DOHH2 (cell line): ENCODE measurements at regions not wholly inside any gene's neighbourhood (a gene's known extent, or its start where the extent isn't known, plus 50 kb on each side); places are given as distances from the start of the nearest gene placed in this dataset.

Experiments used
- H3F3A ChIP-seq: fragments of 200-600 bp; sonication (generic), shearing (Covaris generic); 2 replicates; pipeline ENCODE4 v1.6.0; 2016; ENCODE audit warnings: antibody characterized with exemption, mild to moderate bottlenecking; ENCODE audit not compliant: control insufficient read depth, insufficient read depth
- H3K27ac ChIP-seq: fragments of 200-600 bp; sonication (generic); 2 replicates; pipeline ENCODE4 v1.5.1; 2014; ENCODE audit warnings: low read depth, mild to moderate bottlenecking, low read length, moderate library complexity
- H3K27me3 ChIP-seq: fragments of 200-600 bp; sonication (generic); 2 replicates; pipeline ENCODE4 v1.6.1; 2014; ENCODE audit warnings: mild to moderate bottlenecking, low read length, mixed read lengths; ENCODE audit not compliant: control insufficient read depth
- H3K36me3 ChIP-seq: fragments of 200-600 bp; sonication (generic); 2 replicates; pipeline ENCODE4 v1.6.1; 2014; ENCODE audit warnings: mild to moderate bottlenecking, low read length, moderate library complexity, mixed read lengths; ENCODE audit not compliant: control insufficient read depth
- H3K4me1 ChIP-seq: fragments of 200-600 bp; sonication (generic); 2 replicates; pipeline ENCODE4 v1.6.1; 2014; ENCODE audit warnings: mild to moderate bottlenecking, low read length, mixed read lengths; ENCODE audit not compliant: control insufficient read depth
- H3K4me2 ChIP-seq: fragments of 200-600 bp; sonication (generic); 2 replicates; pipeline ENCODE4 v1.6.0; 2014; ENCODE audit warnings: mild to moderate bottlenecking, low read length, moderate library complexity
- H3K4me3 ChIP-seq: fragments of 200-600 bp; sonication (generic); 2 replicates; pipeline ENCODE4 v1.5.1; 2014; ENCODE audit warnings: mild to moderate bottlenecking, low read length, mixed read lengths
- H3K79me2 ChIP-seq: fragments of 200-600 bp; sonication (generic); 2 replicates; pipeline ENCODE4 v1.6.1; 2014; ENCODE audit warnings: mild to moderate bottlenecking, low read length, mixed read lengths; ENCODE audit not compliant: control insufficient read depth
- H3K9me2 ChIP-seq: fragments of 200-600 bp; sonication (generic); replicated peaks from 2 replicates; pipeline ENCODE4 v1.6.1; 2014; ENCODE audit warnings: mild to moderate bottlenecking, low read length, mixed read lengths; ENCODE audit not compliant: control insufficient read depth
- H3K9me3 ChIP-seq: fragments of 200-600 bp; sonication (generic); 2 replicates; pipeline ENCODE4 v1.6.1; 2014; ENCODE audit warnings: antibody characterized with exemption, low read length, mixed read lengths; ENCODE audit not compliant: control insufficient read depth, insufficient read depth
- H4K20me1 ChIP-seq: fragments of 200-600 bp; sonication (generic); 2 replicates; pipeline ENCODE4 v1.6.0; 2014; ENCODE audit warnings: low read depth, mild to moderate bottlenecking, antibody characterized with exemption, low read length, moderate library complexity; ENCODE audit not compliant: control insufficient read depth, insufficient read depth
- CTCF ChIP-seq: fragments of 200-600 bp; sonication (generic); IDR thresholded peaks from one replicate; pipeline ENCODE4 v1.5.1; 2014; ENCODE audit warnings: antibody characterized with exemption, mild to moderate bottlenecking, low read depth, low read length; ENCODE audit not compliant: poor library complexity, severe bottlenecking
- EZH2phosphoT487 ChIP-seq: fragments of 200-600 bp; sonication (generic); IDR thresholded peaks from 2 replicates; pipeline ENCODE4 v1.6.1; 2017; ENCODE audit warnings: borderline replicate concordance, mild to moderate bottlenecking, antibody characterized with exemption, low read length, moderate library complexity, mixed read lengths

GRCh38 chr3:106826791-106827311 lies 550.4 kb upstream of the CCDC54 start:
- no peaks in the 10 kb centered on the region for H3F3A ChIP-seq
- no peaks in the 10 kb centered on the region; the same call in 1 of the 2 replicates for H3K9me3 ChIP-seq
- no peak overlapping the region for H3K4me2 ChIP-seq
- TF ChIP-seq EZH2phosphoT487 (no peak), CTCF (no peak)
- no peak overlapping the region for H3K27ac ChIP-seq
- H3K4me1 ChIP-seq = no peaks in the 10 kb centered on the region
- H3K9me2 ChIP-seq = no peaks in the 10 kb centered on the region
- no peaks in the 10 kb centered on the region for H4K20me1 ChIP-seq
- H3K27me3 ChIP-seq = no peaks in the 10 kb centered on the region
- no peaks in the 10 kb centered on the region for H3K79me2 ChIP-seq
- no peak overlapping the region for H3K4me3 ChIP-seq
- no peaks in the 10 kb centered on the region for H3K36me3 ChIP-seq

GRCh38 chr3:106827515-106828213 lies 549.6 kb upstream of the CCDC54 start:
- TF ChIP-seq CTCF = no peak
- no peak for TF ChIP-seq EZH2phosphoT487
- Histone ChIP-seq H3K4me1 (no peaks in the 10 kb centered on the region), H3K27ac (no peak overlapping the region)

GRCh38 chr3:106829206-106829605 lies 548.0 kb upstream of the CCDC54 start:
- TF ChIP-seq CTCF = no peak
- TF ChIP-seq EZH2phosphoT487 = no peak
- no peaks in the 10 kb centered on the region for H3K36me3 ChIP-seq
- H3K27ac ChIP-seq = no peak overlapping the region
- no peaks in the 10 kb centered on the region for H3K79me2 ChIP-seq
- H3K27me3 ChIP-seq = no peaks in the 10 kb centered on the region
- H3K4me1 ChIP-seq = no peaks in the 10 kb centered on the region
- H4K20me1 ChIP-seq = no peaks in the 10 kb centered on the region
- H3K9me3 ChIP-seq = no peaks in the 10 kb centered on the region; the same call in 1 of the 2 replicates
- no peaks in the 10 kb centered on the region for H3F3A ChIP-seq
- no peaks in the 10 kb centered on the region for H3K9me2 ChIP-seq
- no peak overlapping the region for H3K4me3 ChIP-seq
- no peak overlapping the region for H3K4me2 ChIP-seq

More at GRCh38 chr3:106827515-106828213, 549.6 kb upstream of the CCDC54 start:
- H3K79me2 ChIP-seq = no peaks in the 10 kb centered on the region
- H4K20me1 ChIP-seq = no peaks in the 10 kb centered on the region
- H3F3A ChIP-seq = no peaks in the 10 kb centered on the region
- H3K4me3 ChIP-seq = no peak overlapping the region
- H3K36me3 ChIP-seq = no peaks in the 10 kb centered on the region
- no peaks in the 10 kb centered on the region; the same call in 1 of the 2 replicates for H3K9me3 ChIP-seq
- H3K27me3 ChIP-seq = no peaks in the 10 kb centered on the region
- no peaks in the 10 kb centered on the region for H3K9me2 ChIP-seq
- no peak overlapping the region for H3K4me2 ChIP-seq
